Activated T-helper 9 cell treated with anti-CD3 and anti-CD28 coated beads, Interleukin-2, amount 50 U/mL, for 16 hours (primary cell): ENCODE measurements at regions not wholly inside any gene's neighbourhood (a gene's known extent, or its start where the extent isn't known, plus 50 kb on each side); places are given as distances from the start of the nearest gene placed in this dataset.

ENCODE experiments used
- DNase-seq: peaks from one replicate; pipeline ENCODE4 v3.0.0-alpha.2; 2020; ENCODE audit warnings: low read depth

GRCh38 chr13:76795701-76796695 is 90.2 kb downstream of the KCTD12 start:
- no peak for DNase-seq

- no peak for DNase-seq
Measured at GRCh38 chr13:76792731-76793347, 93.4 kb downstream of the KCTD12 start.

GRCh38 chr13:76790980-76791819 is 95.0 kb downstream of the KCTD12 start:
- DNase-seq: no peak

- no peak for DNase-seq
Measured at GRCh38 chr13:76790526-76790925, 95.7 kb downstream of the KCTD12 start.

GRCh38 chr13:76783798-76784197 is 102.4 kb downstream of the KCTD12 start:
- DNase-seq: no peak

GRCh38 chr13:76778853-76779252 is 107.4 kb downstream of the KCTD12 start:
- no peak for DNase-seq

- no peak for DNase-seq
Measured at GRCh38 chr13:76777096-76777495, 109.1 kb downstream of the KCTD12 start.

GRCh38 chr13:76775088-76775740 is 111.0 kb downstream of the KCTD12 start:
- no peak for DNase-seq

GRCh38 chr13:76773448-76774094 is 112.6 kb downstream of the KCTD12 start:
- no peak for DNase-seq

GRCh38 chr13:76772241-76772640 is 114.0 kb downstream of the KCTD12 start:
- no peak for DNase-seq

GRCh38 chr13:76769271-76769791 is 116.9 kb downstream of the KCTD12 start:
- DNase-seq: no peak

- no peak for DNase-seq
Measured at GRCh38 chr13:76768384-76768783, 117.8 kb downstream of the KCTD12 start.

- no peak for DNase-seq
Measured at GRCh38 chr13:76764916-76765315, 121.3 kb downstream of the KCTD12 start.

- DNase-seq: no peak
Measured at GRCh38 chr13:76764429-76764828, 121.8 kb downstream of the KCTD12 start.

- no peak for DNase-seq
Measured at GRCh38 chr13:76762721-76763120, 123.5 kb downstream of the KCTD12 start.

- DNase-seq: no peak
Measured at GRCh38 chr13:76759877-76760276, 126.3 kb downstream of the KCTD12 start.

GRCh38 chr13:76758738-76759137 is 127.5 kb downstream of the KCTD12 start:
- no peak for DNase-seq

GRCh38 chr13:76758257-76758656 is 127.9 kb downstream of the KCTD12 start:
- DNase-seq: no peak

- DNase-seq: no peak
Measured at GRCh38 chr13:76756451-76756850, 129.8 kb downstream of the KCTD12 start.

GRCh38 chr13:76754414-76754813 is 131.8 kb downstream of the KCTD12 start:
- DNase-seq: no peak

GRCh38 chr13:76751278-76751677 is 134.9 kb downstream of the KCTD12 start:
- no peak for DNase-seq
